ENCODE measurements at regions not wholly inside any gene's neighbourhood (a gene's known extent, or its start where the extent isn't known, plus 50 kb on each side); places are given as distances from the start of the nearest gene placed in this dataset.

DNA sequence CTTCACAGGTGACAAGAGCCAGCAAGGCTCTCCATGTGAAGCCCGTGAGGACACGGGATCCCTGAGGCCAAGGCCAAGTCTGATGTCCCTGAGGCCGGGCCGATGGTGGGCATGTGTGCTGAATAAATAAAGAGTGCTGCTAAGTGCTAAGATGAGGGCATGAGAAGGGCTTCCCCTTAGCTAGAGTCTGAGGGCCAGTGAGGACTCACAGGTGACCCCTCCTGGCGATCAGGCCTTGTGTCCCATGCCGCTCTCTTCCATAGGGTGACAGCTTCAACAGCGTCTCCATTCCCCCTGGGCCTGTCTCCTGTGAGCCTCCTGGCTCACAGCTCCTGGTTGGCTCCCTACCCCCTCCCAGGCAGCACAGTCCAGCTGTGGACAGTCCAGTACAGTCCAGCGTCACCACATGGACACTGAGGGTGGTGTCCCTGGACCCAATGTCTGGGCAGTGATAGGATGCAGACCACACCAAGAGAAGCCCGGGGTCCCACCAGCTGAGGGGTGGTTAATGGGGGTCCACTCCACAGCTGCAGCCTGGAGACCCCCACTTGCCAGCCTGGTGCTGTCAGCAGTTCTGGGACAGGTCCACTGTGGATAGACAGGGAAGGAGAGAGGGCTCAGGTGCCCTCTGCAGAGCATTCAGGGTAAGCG, 1033.2 kb downstream of the TBC1D22A start:
- TF ChIP-seq, protein P1, sequence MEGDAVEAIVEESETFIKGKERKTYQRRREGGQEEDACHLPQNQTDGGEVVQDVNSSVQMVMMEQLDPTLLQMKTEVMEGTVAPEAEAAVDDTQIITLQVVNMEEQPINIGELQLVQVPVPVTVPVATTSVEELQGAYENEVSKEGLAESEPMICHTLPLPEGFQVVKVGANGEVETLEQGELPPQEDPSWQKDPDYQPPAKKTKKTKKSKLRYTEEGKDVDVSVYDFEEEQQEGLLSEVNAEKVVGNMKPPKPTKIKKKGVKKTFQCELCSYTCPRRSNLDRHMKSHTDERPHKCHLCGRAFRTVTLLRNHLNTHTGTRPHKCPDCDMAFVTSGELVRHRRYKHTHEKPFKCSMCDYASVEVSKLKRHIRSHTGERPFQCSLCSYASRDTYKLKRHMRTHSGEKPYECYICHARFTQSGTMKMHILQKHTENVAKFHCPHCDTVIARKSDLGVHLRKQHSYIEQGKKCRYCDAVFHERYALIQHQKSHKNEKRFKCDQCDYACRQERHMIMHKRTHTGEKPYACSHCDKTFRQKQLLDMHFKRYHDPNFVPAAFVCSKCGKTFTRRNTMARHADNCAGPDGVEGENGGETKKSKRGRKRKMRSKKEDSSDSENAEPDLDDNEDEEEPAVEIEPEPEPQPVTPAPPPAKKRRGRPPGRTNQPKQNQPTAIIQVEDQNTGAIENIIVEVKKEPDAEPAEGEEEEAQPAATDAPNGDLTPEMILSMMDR (IDR thresholded peaks at IDR 0.05; ENCODE audit: insufficient read depth, low read length, poor library complexity, severe bottlenecking), result no peak
- TF ChIP-seq EZH2phosphoT487 (conservative IDR thresholded peaks at IDR 0.05; ENCODE audit: low read length), result no peak
